ENCODE measurements at regions not wholly inside any gene's neighbourhood (a gene's known extent, or its start where the extent isn't known, plus 50 kb on each side); places are given as distances from the start of the nearest gene placed in this dataset.

DNA sequence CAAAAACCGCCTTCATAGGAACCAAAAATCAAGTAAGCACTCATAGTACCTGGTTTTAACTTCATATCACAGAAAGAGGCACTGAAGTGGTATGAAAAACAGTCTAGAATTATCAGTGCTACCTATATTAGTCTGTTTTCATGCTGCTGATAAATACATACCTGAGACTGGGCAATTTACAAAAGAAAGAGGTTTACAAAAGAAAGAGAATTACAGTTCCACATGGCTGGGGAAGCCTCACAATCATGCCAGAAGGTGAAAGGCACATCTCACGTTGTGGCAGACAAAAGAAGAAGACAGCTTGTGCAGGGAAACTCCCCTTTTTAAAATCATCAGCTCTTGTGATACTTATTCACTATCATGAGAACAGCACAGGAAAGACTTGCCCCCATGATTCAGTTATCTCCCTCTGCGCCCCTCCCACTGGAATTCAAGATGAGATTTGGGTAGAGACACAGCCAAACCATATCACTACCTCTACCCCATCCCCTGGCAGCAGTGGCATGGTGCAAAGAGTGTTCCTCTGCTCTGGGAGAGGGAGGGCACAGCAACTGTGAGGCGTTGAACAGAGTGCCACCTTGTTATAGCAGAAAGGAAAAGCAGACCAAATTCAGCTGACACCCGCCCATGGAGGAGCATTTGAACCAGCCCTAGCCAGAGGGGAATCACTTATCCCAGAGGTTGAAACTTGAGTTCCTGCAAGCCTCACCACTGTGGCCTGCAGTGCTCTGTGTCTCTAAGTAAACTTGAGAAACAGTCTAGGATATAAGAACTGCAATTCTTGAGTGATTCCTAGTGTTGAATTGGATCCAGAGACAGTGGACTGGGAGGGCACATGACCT, 61.9 kb upstream of the PTPRZ1 start:
- no peak for DNase-seq (ENCODE audit: low read depth in 2 of 2, low spot score in 1 of 2)

DNA sequence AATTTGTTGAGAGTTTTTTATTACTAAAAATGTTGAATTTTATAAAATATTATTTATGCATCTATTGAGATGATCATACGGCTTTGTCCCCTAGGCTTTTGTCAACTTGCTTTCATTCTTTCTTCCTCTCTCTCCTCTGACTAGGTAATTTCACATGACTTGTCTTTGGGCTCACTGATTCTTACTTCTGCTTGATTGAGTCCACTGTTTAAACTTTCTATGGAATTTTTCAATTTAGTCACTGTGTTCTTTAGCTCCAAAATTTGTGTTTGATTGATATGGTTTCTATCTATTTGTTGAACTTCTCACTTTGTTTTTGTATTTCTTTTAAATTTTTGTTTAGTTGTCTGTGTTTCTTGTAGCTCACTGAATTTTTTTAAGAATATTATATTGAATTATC, 65.9 kb upstream of the PTPRZ1 start:
- no peak for DNase-seq (ENCODE audit: low read depth in 2 of 2, low spot score in 1 of 2)

DNA sequence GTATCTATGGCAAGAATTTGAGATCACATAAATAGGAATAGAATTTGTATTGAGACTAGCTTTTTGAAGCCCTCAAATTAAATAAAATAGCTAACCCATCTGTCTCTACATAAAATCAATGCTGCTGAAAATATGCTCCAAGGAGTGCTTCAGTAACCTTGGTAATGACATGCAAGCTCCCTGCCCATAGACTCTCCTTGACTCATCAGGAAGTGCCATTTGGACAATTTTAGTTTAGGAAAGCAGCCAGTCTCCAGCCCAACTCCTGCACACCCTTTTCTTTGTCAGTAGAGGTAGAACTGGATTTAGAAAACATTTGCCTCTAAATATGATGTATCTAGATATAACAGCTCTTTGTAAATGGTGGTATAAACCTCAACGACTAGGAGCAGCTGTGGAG, 69.9 kb upstream of the PTPRZ1 start:
- no peak for DNase-seq (ENCODE audit: low read depth in 2 of 2, low spot score in 1 of 2)

DNA sequence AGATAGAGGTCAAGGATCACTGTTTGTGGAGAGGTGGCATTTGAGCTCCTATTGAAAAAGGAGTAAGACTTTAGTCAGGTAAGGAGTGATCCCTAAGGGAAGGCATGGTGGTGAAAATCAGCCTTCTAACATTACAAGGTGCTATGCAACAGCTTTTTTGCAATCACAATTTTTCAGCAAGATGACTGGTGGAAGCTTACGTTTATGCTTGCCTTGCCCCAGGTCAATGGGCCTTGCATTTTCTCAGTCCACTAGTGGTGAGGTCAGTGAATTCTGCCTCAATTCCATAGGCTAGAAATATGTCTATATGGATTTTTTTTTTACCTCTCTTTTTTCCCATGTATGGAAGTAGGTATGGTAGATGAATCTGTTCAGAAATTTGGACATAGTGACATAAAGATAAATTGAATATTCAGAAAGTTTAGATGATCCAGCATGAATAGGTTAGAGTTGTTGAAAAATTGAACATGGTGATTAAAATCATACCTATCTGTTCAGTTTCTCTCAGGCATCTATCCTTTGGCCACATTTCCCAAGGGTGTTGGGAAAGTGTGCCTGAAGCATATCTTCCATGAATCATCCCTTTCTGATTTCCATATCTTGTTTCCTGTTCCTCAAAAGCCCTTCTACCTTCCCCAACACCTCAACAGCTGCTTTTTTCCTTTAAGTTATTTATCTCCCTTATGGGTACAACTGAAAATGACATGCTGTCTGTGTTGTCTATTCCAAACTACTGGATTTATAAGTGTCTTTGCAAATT, 71.9 kb upstream of the PTPRZ1 start:
- no peak for DNase-seq (ENCODE audit: low read depth in 2 of 2, low spot score in 1 of 2)

DNA sequence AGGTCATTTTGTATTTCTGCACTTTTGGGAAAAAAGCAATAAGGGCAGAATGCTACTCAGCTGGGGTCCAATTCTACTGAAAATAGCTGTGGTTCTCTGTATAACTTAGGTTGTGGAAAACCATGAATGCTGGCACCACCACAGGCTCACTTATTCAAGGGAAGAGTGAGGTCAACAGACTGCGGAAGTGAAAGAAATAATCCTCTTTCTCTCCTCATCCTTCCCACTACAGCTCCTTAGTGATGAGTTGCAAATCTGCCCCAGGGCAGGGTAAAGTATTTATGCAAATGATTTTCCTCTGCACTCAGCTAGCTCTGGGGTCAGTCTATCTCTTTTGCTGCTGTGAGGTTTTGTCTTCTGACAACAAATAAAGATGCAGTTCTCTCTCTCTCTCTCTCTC, 74.1 kb upstream of the PTPRZ1 start:
- DNase-seq (ENCODE audit: low read depth in 2 of 2, low spot score in 1 of 2), result no peak

DNA sequence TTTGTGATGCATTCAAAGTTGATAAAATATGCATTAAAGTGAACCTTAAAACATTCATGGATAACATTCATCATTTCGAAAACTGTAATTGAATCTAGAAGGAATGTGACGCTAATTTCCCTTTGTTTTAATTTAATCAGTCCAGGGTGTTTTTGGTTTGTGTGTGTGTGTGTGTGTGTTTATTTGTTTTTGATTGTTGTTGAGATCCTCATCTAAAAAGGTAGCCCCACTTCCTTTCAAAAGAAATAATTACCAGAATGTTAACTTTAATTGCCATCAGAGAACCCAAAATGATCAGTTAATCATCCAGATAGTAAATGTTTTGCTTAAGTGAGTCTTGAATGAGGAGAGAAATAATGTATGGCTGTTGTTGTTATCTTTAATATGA, 74.5 kb upstream of the PTPRZ1 start:
- no peak for DNase-seq (ENCODE audit: low read depth in 2 of 2, low spot score in 1 of 2)

DNA sequence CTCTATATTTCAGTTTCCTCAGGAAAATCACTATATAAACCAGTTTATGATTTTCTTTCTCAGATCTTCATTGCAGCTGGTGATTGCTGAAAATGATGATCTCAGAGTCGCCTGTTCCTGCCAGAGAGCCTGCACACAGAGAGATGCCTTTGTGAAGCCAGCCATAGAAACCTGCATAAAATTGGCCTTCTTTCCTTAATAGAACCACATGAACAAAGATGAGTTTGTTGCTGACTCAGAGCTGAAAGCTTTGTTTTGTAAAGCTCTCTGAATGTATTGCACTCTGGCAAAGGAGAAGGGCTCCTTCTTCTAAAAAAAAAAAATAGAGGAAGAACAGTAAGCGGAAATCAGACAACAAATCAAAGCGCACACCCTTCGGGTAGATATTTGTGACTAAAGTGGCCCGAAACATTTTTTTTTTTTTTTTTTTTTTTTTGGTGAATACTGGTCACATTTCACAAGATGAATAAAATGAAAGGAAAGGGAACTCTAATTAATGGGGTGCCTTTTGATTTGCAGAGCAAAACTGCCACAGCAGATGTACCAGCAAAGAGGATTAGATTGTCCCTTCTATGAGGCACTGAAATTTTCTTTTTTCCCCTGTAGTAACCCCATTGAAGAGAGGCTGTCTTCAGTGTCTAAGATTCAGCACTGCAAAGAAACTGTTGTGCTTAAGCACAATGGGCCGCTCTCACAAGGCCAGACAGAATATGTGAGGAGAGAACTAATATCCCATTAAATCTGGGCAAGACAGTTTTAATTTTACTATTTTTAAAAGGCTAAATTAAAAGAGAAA, 75.1 kb upstream of the PTPRZ1 start:
- no peak for DNase-seq (ENCODE audit: low read depth in 2 of 2, low spot score in 1 of 2)

DNA sequence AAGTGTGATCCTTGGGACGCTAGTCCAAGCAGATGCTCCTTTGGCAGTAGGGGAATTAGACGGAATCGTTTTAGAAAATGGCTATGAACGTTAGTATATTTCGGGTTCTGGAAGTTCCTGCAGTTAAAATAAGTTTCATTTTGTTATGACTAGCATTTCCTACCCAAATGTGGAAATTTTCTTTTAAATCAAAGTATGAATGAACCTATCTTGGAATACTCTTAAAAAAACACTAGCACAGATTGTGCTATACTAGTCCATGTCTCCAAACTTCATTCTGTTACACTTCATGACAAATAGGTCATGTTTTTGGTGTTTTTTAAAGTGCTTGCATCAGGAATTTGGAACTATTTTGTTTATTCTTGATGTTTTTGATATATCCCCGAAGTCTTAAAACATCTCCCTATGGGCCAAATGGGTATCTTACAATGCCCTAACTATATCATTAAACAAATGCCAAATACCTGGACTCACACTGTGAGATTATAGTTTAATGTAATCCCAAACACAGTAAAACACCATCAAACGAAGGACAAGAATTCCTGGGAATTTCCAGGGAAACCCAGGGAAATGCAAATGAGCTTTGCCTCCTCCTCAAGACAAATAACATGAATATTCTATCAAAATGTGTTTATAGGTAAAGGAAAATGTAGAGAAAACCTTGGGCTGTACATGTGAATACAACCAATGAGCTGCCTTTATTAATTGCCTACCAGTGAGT, 75.9 kb upstream of the PTPRZ1 start:
- DNase-seq (ENCODE audit: low read depth in 2 of 2, low spot score in 1 of 2), result no peak

DNA sequence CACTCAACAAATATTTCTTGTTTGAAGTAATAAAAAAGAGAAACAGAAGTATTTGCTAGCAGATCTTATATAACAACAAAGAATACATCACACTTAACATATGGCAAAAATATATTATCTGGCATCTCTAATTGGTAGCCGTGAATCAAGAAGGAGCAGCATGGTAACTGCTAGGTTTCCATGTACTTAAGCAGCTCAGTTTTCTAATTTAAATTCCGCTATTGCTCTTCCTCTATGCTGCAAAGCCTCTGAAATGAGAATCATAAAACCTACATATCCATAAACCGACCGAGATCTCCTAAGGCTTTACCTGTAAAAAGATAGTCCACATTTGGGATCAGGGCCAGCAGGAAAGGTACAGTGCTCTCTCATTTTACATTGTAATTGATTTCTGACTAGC, 76.6 kb upstream of the PTPRZ1 start:
- no peak for DNase-seq (ENCODE audit: low read depth in 2 of 2, low spot score in 1 of 2)

DNA sequence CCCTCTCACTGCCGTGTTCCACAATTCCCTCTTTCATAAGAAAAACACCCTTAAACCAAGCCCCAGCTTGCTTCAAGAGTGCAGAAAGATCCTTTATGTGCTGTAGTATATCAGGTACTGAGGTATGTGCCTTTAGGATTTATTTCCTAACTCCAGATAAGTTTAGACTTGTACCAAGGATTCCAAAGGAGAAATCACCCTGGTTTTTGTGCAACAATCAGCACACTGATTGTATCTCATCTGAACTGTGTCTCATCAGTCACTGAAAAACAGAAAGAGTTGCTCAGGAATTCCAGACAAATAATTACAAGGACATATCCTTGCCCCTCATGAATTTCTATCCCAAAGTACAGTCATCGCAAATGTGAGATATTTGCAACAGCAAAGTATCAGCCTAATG, 77.2 kb upstream of the PTPRZ1 start:
- DNase-seq (ENCODE audit: low read depth in 2 of 2, low spot score in 1 of 2), result no peak

DNA sequence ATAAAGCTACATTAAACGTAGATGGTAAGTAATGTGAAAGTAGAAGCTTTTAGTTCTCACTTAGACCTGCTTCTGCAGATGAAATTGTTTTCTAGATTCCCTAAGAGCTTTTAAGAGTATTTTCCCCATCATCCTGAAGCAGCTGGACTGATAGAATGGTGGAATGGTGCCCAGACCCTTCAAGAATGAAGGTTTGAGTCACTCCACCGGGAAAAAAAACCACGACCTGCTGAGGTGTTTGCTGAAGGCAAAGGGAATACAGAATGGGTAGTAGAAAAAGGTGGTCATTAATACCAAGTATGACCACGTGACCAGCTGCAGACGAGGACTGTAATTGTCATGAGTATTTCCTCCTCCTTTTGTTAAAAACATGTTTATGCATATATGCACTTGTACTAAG, 79.2 kb upstream of the PTPRZ1 start:
- no peak for DNase-seq (ENCODE audit: low read depth in 2 of 2, low spot score in 1 of 2)

DNA sequence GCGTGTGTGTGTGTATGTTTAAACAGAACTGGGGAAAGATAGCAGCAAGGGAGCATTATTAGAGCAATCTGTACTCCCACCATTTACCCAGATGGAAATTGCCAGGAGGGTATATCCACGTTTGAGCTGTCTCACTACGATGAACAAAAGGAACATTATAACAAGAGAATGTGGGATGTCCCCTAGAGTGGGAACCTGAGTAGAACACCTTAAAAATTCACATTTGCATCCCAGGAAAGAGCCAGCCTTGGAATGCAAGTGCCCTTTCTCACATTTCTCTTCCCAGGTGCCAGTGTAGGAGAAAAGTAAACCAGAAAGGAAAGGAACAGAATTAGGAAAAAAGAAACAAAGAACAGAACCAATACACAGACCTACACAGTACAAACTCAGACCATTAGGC, 95.3 kb upstream of the PTPRZ1 start:
- no peak for DNase-seq (ENCODE audit: low read depth in 2 of 2, low spot score in 1 of 2)

DNA sequence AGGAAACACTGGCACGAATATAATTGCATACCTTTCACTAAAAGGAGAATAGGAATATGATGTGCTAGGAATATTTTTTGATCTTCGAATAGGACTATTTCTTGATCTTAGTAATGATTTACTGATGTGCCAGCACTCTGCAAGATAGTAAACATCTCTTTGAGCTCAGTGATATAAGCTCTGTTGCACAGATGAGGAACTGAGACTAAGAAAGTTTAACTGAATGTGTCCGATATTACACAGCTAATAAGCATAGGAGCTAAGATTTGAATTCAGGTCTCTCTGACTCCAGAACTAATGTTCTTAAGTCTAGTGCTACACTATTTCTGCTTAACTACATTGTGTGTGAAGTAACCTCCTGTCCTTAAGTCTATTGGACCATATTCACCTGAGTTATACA, 98.4 kb upstream of the PTPRZ1 start:
- DNase-seq (ENCODE audit: low read depth in 2 of 2, low spot score in 1 of 2), result no peak

DNA sequence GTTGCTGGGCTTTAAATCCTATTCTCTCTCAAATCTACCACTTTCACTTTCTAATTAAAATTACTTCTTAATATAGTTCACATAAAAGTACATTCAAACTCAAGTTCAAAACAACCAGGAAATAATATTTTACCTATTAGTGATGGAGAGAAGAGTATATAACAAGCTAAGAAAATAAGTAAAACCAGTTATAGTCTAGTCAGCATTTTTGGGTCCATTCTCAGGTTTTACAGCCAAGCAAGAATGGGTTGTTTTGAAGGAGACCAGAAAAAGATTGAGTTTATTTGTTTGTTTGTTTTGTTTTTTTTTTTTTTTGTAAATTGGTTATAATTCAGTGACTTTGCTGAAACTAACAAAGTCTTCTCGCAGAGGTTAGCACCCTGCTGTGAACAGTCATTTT, 106.3 kb upstream of the PTPRZ1 start:
- DNase-seq (ENCODE audit: low read depth in 2 of 2, low spot score in 1 of 2), result no peak

DNA sequence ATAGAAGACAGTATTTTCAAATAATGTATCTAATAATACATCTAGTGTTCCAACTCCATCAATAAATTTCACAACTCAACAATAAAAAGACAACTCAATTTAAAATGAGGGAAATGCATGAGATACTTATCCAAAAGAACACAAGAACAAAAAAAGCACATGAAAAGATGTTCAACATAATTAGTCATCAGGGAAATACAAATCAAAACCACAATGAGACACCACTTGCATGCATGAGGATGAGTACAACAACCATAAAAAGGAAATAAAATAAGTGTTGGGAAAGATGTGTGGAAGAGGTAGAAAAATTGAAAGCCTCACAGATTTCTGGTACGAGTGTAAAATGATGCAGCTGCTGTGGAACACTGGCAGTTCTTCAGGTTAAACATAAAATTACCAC, 111.6 kb upstream of the PTPRZ1 start:
- DNase-seq (ENCODE audit: low read depth in 2 of 2, low spot score in 1 of 2), result no peak

DNA sequence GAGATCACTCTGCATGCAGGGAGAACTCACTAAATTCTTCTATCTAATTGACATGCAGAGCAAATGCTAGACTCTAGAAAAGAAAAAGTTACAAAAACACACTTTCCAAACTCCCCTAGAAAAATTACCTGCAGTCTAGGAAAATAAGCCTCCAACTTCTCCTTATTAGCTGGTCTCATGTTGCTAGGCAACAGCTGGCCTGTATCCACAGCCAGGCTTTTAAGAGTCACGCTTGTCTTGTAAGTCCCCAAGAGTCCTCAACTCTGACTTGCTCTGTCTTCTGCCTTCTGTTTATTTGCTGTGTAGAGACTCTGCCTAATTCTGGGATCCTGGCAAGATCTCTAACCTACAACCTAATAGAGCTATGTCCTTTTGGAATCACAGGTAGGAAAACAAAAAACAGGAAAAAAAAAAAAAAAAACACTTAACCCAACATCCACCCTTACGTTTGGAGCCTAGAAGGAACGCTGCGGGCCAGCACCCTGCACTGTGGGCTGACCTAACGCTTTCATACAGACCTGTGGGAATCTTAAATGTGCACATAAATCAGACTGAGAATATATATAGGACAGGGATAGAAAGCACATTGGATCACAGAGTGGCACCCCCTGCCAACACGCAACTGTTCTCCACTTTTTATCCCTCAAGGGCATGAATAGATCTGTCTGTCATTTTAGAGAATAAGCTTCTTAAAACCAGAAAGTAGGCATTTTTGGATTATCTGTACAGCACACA, 117.0 kb upstream of the PTPRZ1 start:
- no peak for DNase-seq (ENCODE audit: low read depth in 2 of 2, low spot score in 1 of 2)

DNA sequence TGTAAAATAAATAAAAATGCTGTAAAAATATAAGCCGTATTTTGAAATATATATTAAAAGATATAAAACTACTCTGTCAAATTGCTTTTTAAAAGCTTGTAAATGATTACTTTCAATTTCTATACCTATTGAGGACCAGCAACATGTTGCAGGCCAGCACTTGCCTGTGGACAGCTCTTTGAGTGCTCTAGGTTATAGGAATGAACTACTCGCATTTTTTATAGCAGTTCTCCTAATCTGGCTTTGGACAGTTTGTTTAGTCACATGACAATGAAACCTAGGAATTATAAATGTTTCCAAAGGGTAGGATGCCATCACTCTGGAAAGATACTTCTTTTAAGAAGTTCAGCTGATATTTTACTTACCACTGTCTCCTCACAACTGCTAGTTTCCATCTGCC, 117.7 kb upstream of the PTPRZ1 start:
- no peak for DNase-seq (ENCODE audit: low read depth in 2 of 2, low spot score in 1 of 2)

DNA sequence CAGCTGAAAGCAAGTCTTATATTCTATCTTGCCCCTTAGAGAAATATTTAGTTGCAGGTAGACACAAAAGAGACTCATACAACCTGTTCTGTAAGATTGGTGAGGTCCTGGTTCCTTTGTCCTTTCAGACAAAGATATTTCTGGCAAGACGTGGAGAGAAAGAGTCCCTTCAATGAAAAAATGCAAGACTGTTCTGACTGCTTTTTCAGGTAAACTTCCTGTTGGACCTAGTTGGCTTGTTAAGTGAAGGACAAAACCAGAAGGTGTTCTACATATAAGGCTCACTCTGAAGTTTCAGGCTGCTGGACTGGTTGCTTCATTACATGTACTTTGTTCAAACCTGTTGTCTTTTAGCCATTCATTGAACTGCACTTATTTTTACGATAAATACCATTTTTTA, 119.0 kb upstream of the PTPRZ1 start:
- no peak for DNase-seq (ENCODE audit: low read depth in 2 of 2, low spot score in 1 of 2)

DNA sequence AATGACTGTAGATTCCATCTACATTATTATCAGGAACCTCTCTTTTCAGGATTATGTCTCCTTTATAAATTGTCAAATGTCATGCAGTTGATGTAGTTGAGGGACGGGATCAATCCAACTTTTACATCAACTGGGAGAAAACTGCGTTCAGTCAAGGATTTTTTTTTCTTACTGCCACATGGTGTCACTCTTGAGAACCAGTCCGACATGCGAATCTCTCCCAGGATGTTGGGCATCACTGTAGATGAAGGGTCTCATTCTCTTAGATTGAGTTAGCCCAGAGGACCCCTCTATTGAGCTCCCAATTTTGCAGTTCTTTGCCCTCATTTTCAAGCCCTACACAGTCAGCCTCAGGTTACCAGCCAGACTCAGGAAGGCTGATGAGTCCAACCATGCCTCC, 120.3 kb upstream of the PTPRZ1 start:
- DNase-seq (ENCODE audit: low read depth in 2 of 2, low spot score in 1 of 2), result no peak

DNA sequence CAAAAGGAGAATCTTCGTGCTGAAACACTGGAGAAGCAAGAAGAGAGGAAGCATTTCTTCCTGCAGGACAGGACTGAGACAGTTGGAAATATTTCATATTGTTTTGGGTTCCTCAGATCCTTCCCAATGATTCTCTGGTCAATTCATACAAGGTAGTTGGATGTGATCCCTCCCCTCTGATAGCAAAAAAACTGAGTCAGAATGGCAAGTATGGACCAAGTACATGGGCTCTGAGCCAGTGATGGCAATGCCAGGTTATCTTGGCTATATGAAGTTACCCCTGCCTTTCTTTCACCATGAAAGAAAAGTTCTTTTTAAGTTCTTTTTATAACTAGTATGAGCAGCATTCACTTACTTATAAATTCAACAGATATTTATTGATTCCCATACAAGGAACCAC, 124.4 kb upstream of the PTPRZ1 start:
- no peak for DNase-seq (ENCODE audit: low read depth in 2 of 2, low spot score in 1 of 2)

DNA sequence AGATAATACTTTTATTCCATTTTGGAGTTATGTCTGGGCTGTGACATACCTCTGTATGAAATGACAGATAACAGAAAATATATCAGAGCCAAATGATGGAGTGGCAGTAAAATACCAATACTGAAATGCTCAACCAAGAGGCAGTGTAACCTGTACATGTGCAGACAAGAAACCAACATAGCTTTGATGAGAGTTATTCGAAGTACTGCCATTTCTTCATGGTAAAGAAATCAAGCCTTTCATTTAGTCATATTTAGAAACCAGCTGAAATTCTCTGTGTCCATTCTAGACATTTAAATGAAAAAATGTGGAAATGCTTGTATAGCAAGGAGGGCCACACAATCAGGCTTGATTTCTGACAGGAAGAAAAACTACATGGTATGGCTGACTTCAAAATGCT, 127.1 kb upstream of the PTPRZ1 start:
- DNase-seq (ENCODE audit: low read depth in 2 of 2, low spot score in 1 of 2), result no peak

All from stimulated activated CD8-positive, alpha-beta memory T cell treated with anti-CD3 and anti-CD28 coated beads, Interleukin-4, amount 100 ng/mL, for 4 hours (primary cell).